ENCODE measurements at regions not wholly inside any gene's neighbourhood (a gene's known extent, or its start where the extent isn't known, plus 50 kb on each side); places are given as distances from the start of the nearest gene placed in this dataset.

DNA sequence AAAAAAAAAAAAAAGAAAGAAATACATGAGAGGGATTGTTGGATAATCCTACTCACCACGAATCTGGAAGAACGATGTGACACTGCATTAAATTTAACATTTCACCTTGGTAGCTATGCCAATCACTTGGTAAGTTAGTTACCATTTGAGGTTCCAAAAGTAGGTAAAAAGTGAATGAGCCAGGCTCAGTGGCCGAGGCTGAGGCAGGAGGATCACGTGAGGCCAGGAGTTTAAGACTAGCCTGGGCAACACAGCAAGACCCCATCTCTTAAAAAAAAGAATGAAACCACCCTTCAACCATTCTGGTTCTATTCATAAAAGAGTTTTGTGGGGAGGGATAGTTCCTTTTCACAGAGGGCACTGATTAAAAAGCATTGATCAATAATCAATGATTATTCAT, 133.6 kb downstream of the ADSS2 start:
- no peak for DNase-seq (ENCODE audit: low spot score)
- H3K4me3 ChIP-seq: no peak overlapping the region
- H3K27ac ChIP-seq: no peak overlapping the region
- TF ChIP-seq, protein P1, sequence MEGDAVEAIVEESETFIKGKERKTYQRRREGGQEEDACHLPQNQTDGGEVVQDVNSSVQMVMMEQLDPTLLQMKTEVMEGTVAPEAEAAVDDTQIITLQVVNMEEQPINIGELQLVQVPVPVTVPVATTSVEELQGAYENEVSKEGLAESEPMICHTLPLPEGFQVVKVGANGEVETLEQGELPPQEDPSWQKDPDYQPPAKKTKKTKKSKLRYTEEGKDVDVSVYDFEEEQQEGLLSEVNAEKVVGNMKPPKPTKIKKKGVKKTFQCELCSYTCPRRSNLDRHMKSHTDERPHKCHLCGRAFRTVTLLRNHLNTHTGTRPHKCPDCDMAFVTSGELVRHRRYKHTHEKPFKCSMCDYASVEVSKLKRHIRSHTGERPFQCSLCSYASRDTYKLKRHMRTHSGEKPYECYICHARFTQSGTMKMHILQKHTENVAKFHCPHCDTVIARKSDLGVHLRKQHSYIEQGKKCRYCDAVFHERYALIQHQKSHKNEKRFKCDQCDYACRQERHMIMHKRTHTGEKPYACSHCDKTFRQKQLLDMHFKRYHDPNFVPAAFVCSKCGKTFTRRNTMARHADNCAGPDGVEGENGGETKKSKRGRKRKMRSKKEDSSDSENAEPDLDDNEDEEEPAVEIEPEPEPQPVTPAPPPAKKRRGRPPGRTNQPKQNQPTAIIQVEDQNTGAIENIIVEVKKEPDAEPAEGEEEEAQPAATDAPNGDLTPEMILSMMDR (IDR thresholded peaks at IDR 0.05): no peak

DNA sequence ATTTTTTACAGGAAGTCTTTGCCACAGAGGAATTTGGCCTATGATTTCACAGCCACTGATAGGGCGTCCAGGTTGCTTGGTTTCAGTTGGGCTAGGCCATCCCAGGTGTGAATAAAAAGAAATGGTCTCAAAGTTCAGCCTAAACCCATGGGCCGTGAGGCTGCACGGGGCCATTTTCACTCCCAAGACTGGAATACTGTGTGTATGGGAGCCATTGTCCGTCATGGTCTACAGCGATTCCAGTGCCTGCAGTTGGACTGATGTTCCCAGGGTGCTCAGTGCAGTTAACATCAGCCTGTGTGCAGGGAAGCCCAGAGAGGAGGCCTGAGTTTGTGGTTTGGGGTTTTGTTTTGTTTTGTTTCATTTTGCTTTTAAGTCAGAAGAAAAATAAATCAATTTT, 133.2 kb downstream of the ADSS2 start:
- no peak for DNase-seq (ENCODE audit: low spot score)
- no peak overlapping the region for H3K27ac ChIP-seq

DNA sequence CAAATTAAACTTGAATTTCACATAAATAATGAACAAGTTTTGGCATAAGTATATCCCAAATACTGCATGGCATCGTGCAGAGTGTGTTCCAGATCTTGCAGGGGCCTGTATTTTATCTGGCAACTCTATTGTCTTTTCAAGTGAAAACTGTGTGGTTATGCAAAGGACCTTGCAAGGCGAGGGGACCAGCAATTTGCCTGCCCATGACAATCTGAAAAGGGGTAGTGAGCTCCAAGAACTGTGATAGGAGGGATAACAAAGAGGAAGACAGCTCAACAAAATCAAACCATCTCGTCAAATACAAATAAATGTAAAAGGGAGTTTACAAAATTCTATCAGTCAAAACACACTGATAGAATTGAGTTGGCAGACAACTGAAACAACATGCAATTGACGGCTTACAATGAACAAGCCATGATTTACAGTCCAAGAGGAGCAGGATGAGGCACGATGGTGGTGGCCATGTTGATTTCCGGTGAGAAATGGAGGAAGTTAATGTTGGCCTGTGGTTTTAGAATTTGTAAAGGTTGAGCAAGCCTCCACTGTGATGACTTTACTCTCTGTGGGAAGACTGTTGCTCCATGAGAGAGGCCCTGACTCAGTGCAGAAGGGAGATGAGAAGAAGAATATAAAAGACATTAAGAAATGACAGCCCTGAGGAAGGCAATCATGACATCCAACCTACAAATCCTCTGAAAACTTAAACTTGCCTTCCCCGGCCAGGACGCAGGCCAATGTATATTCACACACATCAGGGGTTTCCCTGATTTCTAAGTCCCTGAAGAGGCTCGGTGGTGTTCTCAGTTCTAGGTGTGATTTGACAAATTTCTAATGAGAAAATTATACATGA, 132.2 kb downstream of the ADSS2 start:
- H3K4me3 ChIP-seq: no peak overlapping the region

More for the DNA sequence above, 133.2 kb downstream of the ADSS2 start:
- TF ChIP-seq, protein P1 (IDR thresholded peaks at IDR 0.05): no peak
- H3K4me3 ChIP-seq: no peak overlapping the region

DNA sequence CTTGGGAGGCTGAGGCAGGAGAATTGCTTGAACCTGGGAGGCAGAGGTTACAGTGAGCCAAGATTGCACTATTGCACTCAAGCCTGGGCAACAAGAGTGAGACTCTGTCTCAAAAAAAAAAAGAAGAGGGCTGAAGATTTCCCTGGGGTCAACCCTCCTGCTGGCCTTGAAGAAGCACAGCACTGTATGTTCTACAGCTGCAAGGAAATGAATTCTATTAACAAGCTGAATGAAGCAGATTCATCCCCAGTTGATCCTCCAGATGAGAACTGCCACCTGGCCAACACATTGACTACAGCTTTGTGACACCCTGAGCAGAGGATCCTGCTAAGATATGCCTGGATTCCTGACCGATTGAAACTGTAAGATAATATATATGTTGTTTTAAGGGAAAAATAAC, 129.5 kb downstream of the ADSS2 start:
- H3K4me3 ChIP-seq: peak overlapping the region; percentile 44
- TF ChIP-seq, protein P1 (IDR thresholded peaks at IDR 0.05): no peak
- peak; percentile 26 for DNase-seq (ENCODE audit: low spot score)
- H3K27ac ChIP-seq: peak overlapping the region; percentile 64 to 88

More for the DNA sequence above, 132.2 kb downstream of the ADSS2 start:
- H3K27ac ChIP-seq: peak overlapping the region in 1 of 2 donors; percentile 24
- no peak for DNase-seq (ENCODE audit: low spot score)
- TF ChIP-seq, protein P1 (IDR thresholded peaks at IDR 0.05): no peak

DNA sequence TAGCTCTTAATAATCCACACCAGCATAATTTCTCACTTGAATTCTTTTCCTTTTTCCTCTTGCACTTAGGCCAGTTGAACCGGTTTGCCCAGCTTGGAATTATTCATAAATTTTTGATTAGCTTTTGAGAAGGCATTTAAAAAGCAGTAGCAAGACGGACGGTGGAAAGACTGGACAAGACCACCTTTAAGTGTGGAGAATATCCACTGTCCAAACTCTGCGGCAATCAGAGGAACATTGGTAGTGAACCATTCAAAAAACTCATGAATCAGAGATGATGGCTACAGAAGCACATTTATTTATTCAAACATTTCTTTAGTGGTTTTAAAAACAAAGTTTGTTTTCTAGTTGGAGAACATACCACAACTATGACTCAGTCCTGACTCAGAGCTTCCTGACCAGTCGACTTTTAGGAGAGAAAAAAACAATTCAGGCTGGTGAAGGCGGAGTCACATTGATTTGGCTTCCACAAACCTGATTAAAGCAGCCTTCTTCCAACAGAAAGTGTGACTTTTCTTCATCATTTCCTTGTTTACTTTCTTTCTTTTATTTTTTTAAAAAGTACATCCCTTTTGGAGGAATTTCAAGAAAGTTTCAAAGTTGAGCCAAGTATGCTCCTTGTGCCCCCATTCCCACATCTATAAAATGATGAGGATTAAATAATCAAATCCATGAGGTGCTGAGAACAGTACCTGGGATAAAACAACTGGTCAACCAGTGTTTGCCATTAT, 128.8 kb downstream of the ADSS2 start:
- DNase-seq (ENCODE audit: low spot score): peak; percentile 40
- H3K4me3 ChIP-seq: peak overlapping the region; percentile 44
- TF ChIP-seq, protein P1 (IDR thresholded peaks at IDR 0.05): no peak

DNA sequence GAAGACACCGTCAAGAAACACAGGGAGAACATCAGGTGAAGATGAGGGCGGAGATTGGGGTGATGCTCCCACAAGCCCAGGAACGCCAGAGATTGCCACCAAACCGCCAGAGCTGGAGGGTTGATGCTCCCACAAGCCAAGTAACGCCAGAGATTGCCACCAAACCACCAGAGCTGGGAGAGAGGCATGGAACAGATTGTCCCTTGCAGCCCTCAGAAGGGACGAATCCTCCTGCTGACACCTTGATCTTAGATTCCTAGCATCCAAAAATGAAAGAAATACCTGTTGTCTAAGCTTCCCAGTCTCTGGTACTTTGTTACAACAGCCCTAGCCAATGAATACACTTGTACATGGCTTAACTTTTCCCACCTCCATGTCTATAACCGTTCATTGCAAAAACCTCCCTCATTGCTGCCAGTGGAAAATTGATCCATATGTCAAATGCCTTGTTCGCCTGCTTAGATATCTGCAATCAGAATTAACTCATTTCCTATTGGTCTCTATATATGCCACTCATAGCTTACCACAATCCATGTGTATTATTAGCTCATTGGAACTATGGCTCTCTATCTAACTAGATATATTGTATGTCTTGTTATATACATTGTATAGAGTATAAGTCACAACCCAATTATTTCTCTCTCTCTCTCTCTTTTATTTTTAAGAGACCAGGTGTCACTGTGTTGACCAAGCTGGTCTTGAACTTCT, 127.4 kb downstream of the ADSS2 start:
- no peak overlapping the region for H3K4me3 ChIP-seq
- TF ChIP-seq, protein P1 (IDR thresholded peaks at IDR 0.05): no peak
- peak overlapping the region in 1 of 2 donors; percentile 6 for H3K27ac ChIP-seq
- DNase-seq (ENCODE audit: low spot score): peak; percentile 40

More for the DNA sequence above, 128.8 kb downstream of the ADSS2 start:
- H3K27ac ChIP-seq: peak overlapping the region; percentile 64 to 88

Data from coronary artery (tissue), 2 donors.